ENCODE measurements at regions not wholly inside any gene's neighbourhood (a gene's known extent, or its start where the extent isn't known, plus 50 kb on each side); places are given as distances from the start of the nearest gene placed in this dataset.

GRCh38 chr2:67489396-67489795 lies 92.3 kb downstream of the ETAA1 start:
- Mint-ChIP-seq H3K4me1 (ENCODE audit: unreplicated experiment) (no peaks in the 10 kb centered on the region), H3K4me3 (ENCODE audit: unreplicated experiment) (no peak overlapping the region), H3K36me3 (ENCODE audit: unreplicated experiment) (no peaks in the 10 kb centered on the region), H3K27me3 (ENCODE audit: unreplicated experiment) (no peaks in the 10 kb centered on the region), H3K27ac (ENCODE audit: unreplicated experiment) (no peak overlapping the region), H3K9me3 (ENCODE audit: unreplicated experiment) (no peaks in the 10 kb centered on the region)
- no peak for TF ChIP-seq CTCF (IDR thresholded peaks at IDR 0.05)
- no peak for DNase-seq (ENCODE audit: extremely low spot score, unreplicated experiment)

GRCh38 chr2:67498931-67499330 lies 101.8 kb downstream of the ETAA1 start:
- no peaks in the 10 kb centered on the region for H3K27me3 Mint-ChIP-seq (ENCODE audit: unreplicated experiment)

GRCh38 chr2:67499989-67500388 lies 102.9 kb downstream of the ETAA1 start:
- Mint-ChIP-seq H3K4me3 (ENCODE audit: unreplicated experiment) (no peak overlapping the region), H3K9me3 (ENCODE audit: unreplicated experiment) (no peaks in the 10 kb centered on the region), H3K36me3 (ENCODE audit: unreplicated experiment) (no peaks in the 10 kb centered on the region), H3K27me3 (ENCODE audit: unreplicated experiment) (no peaks in the 10 kb centered on the region), H3K27ac (ENCODE audit: unreplicated experiment) (no peak overlapping the region), H3K4me1 (ENCODE audit: unreplicated experiment) (no peaks in the 10 kb centered on the region)
- DNase-seq (ENCODE audit: extremely low spot score, unreplicated experiment): no peak
- TF ChIP-seq CTCF (IDR thresholded peaks at IDR 0.05): no peak

More at GRCh38 chr2:67498931-67499330, 101.8 kb downstream of the ETAA1 start:
- DNase-seq (ENCODE audit: extremely low spot score, unreplicated experiment): no peak
- Mint-ChIP-seq H3K4me3 (ENCODE audit: unreplicated experiment) (no peak overlapping the region), H3K9me3 (ENCODE audit: unreplicated experiment) (no peaks in the 10 kb centered on the region), H3K36me3 (ENCODE audit: unreplicated experiment) (no peaks in the 10 kb centered on the region), H3K4me1 (ENCODE audit: unreplicated experiment) (no peaks in the 10 kb centered on the region), H3K27ac (ENCODE audit: unreplicated experiment) (no peak overlapping the region)
- no peak for TF ChIP-seq CTCF (IDR thresholded peaks at IDR 0.05)

GRCh38 chr2:67500541-67500940 lies 103.4 kb downstream of the ETAA1 start:
- H3K4me1 Mint-ChIP-seq (ENCODE audit: unreplicated experiment): no peaks in the 10 kb centered on the region
- H3K27ac Mint-ChIP-seq (ENCODE audit: unreplicated experiment): no peak overlapping the region
- no peak for DNase-seq (ENCODE audit: extremely low spot score, unreplicated experiment)
- H3K27me3 Mint-ChIP-seq (ENCODE audit: unreplicated experiment): no peaks in the 10 kb centered on the region
- no peak for TF ChIP-seq CTCF (IDR thresholded peaks at IDR 0.05)
- no peak overlapping the region for H3K4me3 Mint-ChIP-seq (ENCODE audit: unreplicated experiment)
- H3K36me3 Mint-ChIP-seq (ENCODE audit: unreplicated experiment): no peaks in the 10 kb centered on the region
- H3K9me3 Mint-ChIP-seq (ENCODE audit: unreplicated experiment): no peaks in the 10 kb centered on the region

- Mint-ChIP-seq H3K27ac (ENCODE audit: unreplicated experiment) (no peak overlapping the region), H3K4me1 (ENCODE audit: unreplicated experiment) (no peaks in the 10 kb centered on the region), H3K27me3 (ENCODE audit: unreplicated experiment) (no peaks in the 10 kb centered on the region), H3K36me3 (ENCODE audit: unreplicated experiment) (no peaks in the 10 kb centered on the region), H3K4me3 (ENCODE audit: unreplicated experiment) (no peak overlapping the region), H3K9me3 (ENCODE audit: unreplicated experiment) (no peaks in the 10 kb centered on the region)
- no peak for TF ChIP-seq CTCF (IDR thresholded peaks at IDR 0.05)
- DNase-seq (ENCODE audit: extremely low spot score, unreplicated experiment): no peak
Observed at GRCh38 chr2:67502346-67503065, 105.4 kb downstream of the ETAA1 start.

Data from osteocyte (in vitro differentiated cells).